ENCODE measurements at regions not wholly inside any gene's neighbourhood (a gene's known extent, or its start where the extent isn't known, plus 50 kb on each side); places are given as distances from the start of the nearest gene placed in this dataset.

GRCh38 chr5:103923616-103924168 is 361.1 kb upstream of the NUDT12 start:
- Histone ChIP-seq H3K27ac (no peak overlapping the region), H3K4me3 (no peak overlapping the region)
- TF ChIP-seq CTCF (IDR thresholded peaks at IDR 0.05), result no peak
- no peak for DNase-seq (ENCODE audit: low spot score)

- no peak overlapping the region for H3K4me3 ChIP-seq
- no peak overlapping the region for H3K27ac ChIP-seq
- TF ChIP-seq CTCF (IDR thresholded peaks at IDR 0.05), result no peak
- no peak for DNase-seq (ENCODE audit: low spot score)
Observed at GRCh38 chr5:103919506-103919905, 356.9 kb upstream of the NUDT12 start.

GRCh38 chr5:103918668-103919367 is 356.2 kb upstream of the NUDT12 start:
- Histone ChIP-seq H3K4me3 (no peak overlapping the region), H3K27ac (no peak overlapping the region)
- DNase-seq (ENCODE audit: low spot score), result no peak
- no peak for TF ChIP-seq CTCF (IDR thresholded peaks at IDR 0.05)

GRCh38 chr5:103915081-103915480 is 352.5 kb upstream of the NUDT12 start:
- no peak for TF ChIP-seq CTCF (IDR thresholded peaks at IDR 0.05)
- no peak for DNase-seq (ENCODE audit: low spot score)
- no peak overlapping the region for H3K27ac ChIP-seq
- H3K4me3 ChIP-seq, result no peak overlapping the region

DNA sequence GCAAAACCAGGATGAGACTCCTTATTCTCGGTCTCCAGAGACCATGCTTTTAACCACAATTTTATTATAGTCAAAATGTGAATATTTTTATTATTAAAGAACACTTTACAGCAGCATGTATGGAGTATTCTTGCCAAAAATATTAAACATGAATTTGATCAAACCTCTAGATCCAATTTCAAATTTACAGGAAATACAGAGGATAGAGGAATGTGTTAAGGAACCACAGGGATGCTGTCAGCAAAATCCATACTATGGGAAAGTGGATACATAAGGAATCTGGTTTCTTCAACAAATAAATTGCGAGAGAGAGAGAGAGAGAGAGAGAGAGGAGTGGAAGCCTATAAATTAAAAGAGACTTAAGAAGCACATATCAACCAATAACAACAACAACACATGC is 348.2 kb upstream of the NUDT12 start:
- TF ChIP-seq CTCF (IDR thresholded peaks at IDR 0.05), result no peak
- Histone ChIP-seq H3K4me3 (no peak overlapping the region), H3K27ac (no peak overlapping the region)
- no peak for DNase-seq (ENCODE audit: low spot score)

- Histone ChIP-seq H3K27ac (no peak overlapping the region), H3K4me3 (no peak overlapping the region)
- no peak for DNase-seq (ENCODE audit: low spot score)
- no peak for TF ChIP-seq CTCF (IDR thresholded peaks at IDR 0.05)
Observed at GRCh38 chr5:103910011-103910410, 347.4 kb upstream of the NUDT12 start.

GRCh38 chr5:103909391-103909790 is 346.8 kb upstream of the NUDT12 start:
- no peak for TF ChIP-seq CTCF (IDR thresholded peaks at IDR 0.05)
- H3K27ac ChIP-seq, result no peak overlapping the region
- no peak for DNase-seq (ENCODE audit: low spot score)
- no peak overlapping the region for H3K4me3 ChIP-seq
